Suppressor macrophage (primary cell): ENCODE measurements at regions not wholly inside any gene's neighbourhood (a gene's known extent, or its start where the extent isn't known, plus 50 kb on each side); places are given as distances from the start of the nearest gene placed in this dataset.
A peak's percentile ranks its signal among the peaks of the same experiment; 100 is the strongest.
"Not testable (repeated sequence)": the region's sequence is repeated elsewhere in the genome, so short reads cannot be mapped to it uniquely, and the experiment has no call there.

Experiments
- DNase-seq, 4 experiments: peaks; one replicate each; pipeline ENCODE4 v3.0.0-alpha.2; 2020 to 2022

DNA sequence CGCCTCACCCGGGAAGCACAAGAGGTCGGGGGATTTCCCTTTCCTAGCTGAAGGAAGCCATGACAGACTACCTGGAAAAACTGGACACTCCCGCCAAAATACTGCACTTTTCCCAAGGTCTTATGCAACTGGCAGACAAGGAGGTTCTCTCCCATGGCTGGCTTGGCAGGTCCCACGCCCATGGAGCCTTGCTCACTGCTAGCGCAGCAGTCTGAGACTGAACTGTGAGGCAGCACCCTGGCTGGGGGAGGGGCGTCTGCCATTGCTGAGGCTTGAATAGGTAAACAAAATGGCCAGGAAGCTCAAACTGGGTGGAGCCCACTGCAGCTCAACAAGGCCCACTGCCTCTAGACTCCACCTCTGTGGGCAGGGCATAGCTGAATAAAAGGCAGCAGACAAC lies 92.1 kb downstream of the C4BPA start:
- not testable (repeated sequence) for DNase-seq

DNA sequence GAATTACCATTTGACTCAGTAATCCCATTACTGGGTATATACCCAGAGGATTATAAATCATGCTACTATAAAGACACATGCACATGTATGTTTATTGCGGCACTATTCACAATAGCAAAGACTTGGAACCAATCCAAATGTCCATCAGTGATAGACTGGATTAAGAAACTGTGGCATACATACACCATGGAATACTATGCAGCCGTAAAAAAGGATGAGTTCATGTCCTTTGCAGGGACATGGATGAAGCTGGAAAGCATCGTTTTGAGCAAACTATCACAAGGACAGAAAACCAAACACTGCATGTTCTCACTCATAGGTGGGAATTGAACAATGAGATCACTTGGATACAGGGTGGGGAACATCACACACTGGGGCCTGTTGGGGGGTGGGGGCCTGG lies 97.5 kb downstream of the C4BPA start:
- DNase-seq = not testable (repeated sequence)

DNA sequence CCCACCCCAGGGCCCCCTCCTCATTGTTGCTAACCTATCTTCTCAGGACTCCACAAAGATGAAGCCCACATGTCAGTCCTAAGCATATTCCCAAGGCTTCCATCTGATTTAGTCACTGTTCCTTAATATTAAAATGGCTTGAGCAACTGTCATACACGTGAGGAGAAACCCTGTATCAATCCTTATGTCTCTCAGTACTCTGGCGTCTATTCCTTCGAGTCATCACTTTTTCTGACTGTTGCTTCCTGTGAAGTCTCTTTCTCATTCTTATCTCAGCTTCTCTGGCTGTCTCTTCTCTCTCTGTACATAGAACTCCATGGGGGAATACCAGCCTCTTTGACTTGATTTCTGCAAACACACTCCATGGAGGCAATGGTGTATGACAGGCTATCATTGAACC lies 98.4 kb downstream of the C4BPA start:
- no peak for DNase-seq

DNA sequence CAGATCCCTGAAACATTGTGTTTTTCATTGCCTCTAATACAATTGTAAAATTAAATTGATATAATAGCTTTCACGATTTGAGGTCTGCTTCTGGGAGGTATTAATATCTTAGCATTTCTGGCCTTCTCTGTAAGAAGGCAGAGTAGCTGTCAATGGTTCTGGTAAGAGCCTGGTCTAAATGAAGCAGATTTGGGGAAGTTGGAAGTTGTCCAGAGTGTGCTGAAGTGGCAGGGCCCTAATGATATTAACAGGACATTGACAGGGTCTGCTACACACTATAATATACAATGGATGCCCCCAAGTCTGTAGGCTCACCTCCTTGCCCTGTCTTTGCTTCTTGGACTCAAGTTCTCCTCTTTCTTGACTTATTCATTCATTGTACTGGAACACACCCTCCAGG lies 99.5 kb downstream of the C4BPA start:
- DNase-seq = peak; percentile 34 to 57 (median 38)

DNA sequence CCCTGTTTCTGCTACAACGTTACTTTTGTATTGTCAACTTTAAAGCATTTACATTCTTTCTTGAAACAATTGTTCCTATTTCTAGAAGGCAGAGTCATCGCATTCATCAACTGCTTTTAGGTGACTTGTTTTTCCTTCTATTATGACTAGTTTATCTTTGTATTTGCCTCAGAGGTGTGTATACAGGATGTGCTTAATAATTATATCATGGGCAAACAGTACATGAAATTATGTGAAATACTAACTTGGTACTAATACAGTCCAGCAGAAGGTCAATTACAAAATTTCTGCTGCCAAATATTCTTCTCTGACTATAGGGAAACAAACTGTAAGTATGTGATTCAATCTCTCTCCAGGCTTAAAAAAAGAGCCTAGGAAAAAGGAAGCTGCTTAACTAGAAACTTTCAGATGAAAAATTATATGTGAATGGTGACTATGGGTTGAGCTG lies 101.6 kb downstream of the C4BPA start:
- DNase-seq = peak in 2 of 4 experiments; percentile 66 to 70

DNA sequence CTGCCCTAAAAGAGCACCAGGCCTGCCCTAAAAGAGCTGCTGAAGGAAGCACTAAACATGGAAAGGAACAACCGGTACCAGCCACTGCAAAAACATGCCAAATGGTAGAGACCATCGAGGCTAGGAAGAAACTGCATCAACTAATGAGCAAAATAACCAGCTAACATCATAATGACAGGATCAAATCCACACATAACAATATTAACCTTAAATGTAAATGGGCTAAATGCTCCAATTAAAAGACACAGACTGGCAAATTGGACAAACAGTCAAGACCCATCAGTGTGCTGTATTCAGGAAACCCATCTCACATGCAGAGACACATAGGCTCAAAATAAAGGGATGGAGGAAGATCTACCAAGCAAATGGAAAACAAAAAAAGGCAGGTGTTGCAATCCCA lies 104.7 kb downstream of the C4BPA start:
- not testable (repeated sequence) for DNase-seq

DNA sequence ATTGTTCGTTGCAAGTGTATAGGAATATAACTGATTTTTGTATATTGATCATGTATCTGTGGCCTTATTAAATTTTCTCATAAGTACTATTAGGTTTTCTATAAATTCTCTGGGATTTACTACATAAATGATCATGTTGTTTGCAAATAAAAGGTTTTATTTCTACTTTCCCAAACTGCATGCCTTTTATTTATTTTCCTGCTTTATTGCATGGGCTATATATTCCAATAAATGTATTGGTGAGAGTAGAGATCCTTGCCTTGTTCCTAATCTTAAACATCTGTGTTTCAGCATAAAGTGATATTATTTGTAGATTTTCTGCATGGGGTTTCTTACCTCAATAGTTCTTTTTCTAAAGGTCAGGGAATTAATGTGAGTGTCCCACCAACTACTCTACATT lies 107.0 kb upstream of the CD55 start:
- DNase-seq = no peak

DNA sequence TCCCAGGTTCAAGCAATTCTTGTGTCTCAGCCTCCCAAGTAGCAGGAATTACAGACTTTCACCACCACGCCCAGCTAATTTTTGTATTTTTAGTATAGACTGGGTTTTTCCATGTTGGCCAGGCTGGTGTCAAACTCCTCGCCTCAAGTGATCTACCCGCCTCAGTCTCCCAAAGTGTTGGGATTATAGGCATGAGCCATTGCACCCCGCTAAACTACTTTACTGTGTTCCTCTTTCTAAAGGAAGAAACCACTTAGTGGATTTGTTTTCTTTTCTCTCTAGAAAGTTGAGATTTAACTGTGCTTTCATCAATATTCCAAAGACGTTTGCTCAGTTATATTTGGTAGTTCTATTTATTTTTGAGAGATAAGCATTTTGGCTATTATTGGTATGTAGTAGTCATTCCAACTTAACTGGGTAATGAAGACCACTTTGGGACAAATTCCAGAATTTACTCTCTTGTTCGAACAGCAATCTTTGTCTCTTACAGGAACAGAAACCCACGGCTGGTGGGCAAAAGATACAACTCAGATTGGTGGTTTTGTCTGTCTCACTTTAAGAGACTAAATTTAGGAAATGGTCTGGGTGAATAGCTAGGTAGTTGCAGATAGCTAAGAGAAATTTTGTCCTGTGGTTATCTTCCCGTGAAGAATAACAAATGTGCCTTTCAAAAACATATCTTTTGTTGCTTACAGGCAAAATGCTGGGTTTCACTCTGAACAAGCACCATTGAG lies 103.5 kb upstream of the CD55 start:
- no peak for DNase-seq

DNA sequence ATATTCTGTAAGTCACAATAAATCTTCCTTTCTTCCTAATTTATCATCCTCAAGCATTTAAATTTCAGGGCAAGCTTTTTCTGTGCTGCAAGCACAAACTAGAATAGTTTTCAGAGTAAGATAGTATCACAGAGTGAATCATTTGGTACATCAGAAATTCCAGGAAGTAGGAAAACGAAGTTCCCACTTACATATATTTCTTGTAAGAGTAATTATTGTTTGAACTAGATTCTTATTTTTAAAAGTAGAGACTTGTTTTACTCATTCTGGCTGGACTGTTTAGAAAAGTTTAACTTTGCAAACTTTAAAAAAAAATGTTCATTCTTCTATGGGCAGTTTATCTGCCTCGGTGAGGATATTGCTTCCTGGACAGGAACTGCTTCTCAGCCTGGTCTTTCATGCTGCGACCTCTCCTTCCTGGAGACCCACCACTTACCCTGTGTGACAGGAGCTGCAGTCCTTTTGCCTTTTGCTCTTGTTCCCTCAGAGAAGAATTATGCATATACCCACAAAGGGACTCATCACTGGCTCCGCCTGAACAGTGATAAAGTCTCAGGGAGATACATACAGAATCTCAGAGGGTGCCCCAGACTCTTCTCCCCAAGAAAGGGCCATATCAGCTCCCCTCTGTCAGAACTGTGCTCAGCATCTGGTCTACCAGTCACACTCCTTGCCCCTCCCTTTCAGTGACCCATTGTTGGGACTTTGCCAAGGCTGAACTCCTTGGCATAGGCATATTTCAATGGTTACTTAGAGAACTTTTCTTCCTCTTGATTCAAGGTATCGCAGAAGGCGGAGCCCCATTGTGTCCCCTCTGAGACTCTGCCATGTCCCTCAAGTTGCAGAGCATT lies 102.7 kb upstream of the CD55 start:
- no peak for DNase-seq

DNA sequence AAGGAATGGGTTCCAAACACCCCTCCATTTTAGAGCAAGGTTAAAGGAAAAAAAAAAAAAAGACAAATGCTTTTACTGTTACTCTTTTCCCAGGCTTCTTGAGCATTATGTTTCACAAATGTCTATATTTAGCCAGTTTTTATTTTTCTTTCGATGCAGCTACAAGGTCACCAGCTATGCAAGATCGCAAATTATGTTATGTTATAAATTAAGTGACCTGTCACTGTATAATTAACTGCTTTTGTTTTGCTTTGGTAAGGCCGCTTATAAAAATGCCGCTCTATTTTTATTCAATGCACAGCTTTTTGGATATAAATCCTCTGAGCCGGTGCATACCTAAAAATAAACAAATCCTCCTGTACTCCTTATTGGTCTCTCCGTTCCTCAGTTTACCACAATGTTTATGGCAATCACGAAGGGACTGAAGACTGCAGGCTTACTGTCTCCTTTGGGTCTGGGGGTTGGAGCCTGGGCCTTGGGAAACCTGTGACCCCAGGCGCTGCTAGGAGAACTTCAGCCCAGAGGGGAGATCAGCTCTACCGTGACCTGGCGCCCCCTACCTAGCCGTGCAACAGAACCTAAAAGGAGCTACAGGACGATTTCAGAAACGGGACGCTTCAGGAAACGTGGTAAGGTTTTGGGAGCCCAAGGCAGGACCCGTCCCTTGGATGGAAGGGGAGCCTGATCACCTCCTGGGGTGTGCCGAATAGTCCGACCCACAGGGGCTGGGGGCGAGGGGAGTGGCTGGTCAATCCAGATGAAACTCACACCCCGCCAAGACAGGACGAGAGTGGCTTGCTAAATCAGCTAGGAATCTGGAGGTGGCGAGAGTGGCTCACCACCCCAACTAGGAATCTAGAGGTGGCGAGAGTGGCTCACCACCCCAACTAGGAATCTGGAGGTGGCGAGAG lies 101.2 kb upstream of the CD55 start:
- no peak for DNase-seq

DNA sequence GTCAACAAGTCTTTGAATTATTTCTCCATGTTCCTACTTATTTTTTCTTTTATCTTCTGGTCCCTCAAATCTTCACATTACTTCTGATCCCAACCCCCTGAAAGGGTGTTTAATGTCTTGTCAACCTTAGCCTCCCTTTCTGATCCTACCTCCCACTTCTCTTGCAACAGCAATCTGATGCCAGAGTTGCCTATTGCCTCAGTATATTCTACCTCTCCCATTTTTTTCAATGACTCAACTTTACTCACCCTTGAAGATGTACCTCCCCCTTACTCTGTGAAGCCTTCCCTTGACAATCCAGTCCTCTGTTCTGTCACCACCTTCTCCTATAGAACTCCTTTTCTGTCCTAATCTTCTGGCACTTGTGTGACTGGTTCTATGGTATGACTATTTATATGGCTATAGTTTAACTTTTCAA lies 99.5 kb upstream of the CD55 start:
- peak in 2 of 4 experiments; percentile 31 to 41 for DNase-seq

DNA sequence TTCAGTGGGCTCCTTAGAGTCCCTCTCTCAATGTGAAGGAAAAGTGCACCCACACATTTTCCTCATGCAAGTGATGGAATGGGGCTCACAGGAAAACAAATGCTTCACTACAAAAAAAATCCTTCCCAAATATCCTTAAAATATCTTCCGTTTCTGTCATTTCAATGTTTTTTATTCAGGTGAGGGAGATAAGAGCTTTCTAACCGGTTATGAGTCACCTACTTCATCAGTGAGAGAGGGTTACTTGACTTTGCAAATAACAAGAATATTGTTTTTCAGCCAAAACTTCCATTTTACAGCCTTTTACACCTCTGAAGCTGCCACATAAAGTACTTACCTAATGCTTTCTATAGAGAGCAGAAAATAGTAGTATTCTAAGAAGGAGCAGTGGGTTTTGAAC lies 98.3 kb upstream of the CD55 start:
- DNase-seq = no peak

DNA sequence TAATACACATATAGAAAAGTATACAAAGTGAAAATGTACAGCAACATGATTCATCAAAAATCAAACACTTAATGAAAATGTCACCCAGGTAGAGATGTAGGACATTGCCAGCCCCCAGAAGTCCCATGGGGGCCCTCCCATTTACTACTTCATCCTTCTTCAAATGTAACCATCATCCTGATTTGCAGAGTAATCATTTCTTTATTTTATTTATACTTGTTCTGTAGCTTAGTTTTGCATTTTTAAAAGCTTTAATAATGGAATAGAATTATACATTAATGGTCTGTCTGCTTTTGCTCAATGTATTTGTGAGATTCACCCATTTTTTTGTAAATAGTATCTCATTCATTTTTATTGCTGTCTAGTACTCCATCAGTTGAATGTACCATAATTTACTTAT lies 96.8 kb upstream of the CD55 start:
- no peak for DNase-seq

DNA sequence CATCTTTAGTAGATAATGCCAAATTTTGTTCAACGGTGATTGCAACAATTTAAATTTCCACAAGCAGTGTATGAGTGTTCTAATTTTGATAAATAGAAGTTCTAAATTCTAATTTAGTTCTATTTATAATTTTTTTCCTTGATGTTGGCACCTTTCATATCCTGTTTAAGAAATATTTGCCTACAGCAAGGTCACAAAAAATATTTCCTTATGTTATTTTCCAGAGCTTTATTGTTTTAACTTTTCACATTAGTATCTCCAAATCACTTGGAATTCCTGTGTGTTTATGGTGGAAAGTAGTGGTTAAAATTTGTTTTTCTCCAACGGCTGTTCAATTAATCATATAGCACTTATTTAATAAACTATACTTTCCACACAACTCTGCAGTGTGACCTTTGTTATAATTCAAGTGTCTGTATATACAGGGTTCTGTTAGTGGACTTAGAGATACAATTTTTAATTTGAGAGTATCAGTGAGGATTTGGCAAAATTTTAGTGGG lies 94.3 kb upstream of the CD55 start:
- no peak for DNase-seq

DNA sequence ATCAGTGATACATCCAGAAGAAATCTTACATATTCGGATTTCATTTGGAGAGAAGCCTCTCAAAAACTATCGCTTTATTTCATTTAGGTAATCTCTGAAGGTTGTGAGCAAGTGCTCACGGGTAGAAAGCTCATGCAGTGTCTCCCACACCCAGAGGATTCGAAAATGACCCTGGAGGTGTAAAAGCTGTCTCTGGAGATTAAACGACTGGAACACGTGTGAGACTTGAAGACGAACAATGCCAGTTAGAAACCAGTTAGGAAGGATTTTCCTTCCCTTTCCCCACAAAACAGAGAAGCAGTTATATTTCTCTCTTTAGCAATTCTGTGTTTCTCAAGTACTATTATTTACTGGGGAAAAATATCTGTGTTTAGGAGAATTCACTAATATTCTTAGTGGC lies 92.5 kb upstream of the CD55 start:
- DNase-seq = no peak

DNA sequence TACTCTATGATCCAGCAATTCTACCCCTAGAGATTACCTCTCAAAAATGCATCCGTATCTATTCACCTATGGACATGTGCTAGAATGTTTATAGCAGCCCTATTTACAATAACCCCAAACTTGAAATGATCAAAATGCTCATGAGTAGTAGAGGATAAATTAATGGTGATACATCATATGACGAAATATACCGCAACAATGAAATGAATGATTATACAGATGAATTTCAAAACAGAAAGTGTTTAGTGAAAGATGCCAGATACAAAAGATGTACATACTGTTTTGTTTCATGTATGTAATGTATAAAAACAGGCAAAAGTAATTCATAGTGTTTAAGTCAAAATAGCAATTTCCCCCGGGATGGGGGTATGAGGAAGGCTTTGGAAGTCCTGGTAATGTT lies 91.0 kb upstream of the CD55 start:
- DNase-seq = no peak

DNA sequence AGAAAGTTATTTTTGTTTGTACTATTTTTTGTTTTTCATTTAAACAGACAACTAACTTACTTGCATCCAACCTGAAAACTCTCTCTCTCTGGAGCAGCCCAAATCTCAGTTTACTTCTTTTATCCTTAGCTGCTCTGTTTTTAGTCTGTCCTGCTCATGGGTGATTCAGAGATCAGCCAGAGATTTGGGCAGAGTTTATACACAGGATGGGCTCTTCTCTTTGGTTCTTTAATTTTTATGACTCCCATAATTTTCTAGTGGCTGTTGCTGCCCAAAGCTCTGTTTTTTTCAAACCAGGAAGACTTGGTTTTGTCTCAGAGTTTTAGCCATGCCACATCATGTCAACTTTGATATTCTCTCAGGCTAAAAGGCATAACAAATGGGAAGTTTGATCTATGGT lies 86.8 kb upstream of the CD55 start:
- DNase-seq = no peak

DNA sequence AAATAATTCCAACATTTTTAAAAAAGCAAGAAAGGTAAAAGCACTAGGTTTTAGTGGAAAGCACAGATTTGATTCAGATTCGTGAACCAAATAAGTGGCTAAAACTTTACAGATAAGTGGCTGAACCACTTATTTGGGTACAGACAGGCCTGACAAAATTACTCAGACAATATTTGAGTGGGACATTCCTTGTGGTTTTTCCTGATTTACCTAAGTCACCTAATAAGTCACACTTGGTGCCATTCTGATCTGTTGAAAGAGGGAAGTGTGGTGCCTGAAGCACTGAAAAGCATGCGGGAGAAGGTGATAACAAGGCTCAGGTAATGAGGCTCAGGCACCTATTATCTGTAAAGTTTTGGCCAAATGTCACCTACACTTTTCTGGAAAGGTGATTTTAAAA lies 81.6 kb upstream of the CD55 start:
- DNase-seq = no peak

DNA sequence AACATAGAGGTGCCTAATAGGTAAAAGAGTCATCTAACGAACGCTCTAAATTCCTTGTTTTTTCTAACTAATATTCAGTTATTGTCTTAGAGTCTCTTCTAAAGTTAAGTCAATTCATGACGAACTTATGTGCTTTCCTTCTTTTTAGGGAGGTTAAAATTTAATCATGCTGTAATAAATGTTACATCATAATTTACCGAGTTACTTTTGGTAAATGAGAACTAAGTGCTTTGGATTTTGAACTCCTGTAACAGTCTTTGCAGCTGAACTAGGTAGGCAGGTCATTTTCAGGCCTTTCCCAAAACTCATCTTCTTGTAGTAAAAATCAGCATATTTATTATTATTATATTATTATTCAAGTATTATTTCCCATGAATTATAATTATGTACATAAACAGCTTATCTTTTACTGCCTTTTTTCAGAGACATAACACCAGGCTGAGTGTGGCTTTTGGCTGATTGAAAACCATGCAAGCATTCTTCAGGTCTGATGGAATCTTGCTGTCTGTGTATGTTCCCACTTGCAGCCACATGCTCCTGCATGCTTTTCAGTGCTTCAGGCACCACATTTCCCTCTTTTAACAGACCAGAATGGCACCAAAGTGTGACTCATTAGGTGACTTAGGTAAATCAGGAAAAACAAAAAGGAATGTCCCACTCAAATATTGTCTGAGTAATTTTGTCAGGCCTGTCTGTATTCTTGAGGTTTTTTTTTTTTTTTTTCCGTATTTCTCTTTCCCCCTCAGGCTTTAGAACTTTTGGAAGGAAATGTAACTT lies 81.0 kb upstream of the CD55 start:
- DNase-seq = no peak

DNA sequence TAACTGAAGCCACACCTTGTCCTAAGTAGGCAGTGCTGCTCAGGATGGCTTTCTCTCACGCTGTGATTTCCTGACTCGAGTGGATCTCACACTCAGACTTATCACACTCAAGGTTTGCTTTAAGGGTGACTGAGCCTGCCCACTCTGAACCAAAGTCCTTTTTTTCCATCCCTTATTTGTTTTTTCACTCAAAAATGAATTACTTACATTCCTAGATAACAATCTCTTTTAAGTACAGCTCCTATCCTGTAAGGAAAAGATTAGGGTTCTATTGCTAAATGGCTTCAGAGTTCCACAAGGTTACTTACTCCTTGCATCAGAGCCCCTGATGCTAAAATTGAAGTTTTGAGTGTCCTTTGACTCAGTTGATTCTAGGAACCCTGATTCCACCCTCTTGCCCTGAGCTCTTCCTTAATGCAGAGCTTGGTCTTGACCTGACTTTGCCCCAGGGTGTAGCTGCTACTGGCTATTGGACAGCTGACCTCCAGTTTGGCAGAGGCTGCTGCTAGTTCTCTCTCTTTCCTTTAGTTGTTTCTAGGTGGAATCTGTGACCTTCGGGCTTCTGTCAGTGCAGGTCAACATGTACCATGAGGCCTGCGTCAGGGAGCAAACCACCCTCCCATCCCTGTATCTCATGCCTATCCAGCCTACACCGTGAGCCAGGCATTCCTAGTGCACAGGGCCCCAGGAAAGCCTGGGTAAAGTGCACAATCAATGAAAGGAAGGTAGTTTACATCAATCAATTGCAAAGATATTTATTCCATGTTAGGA lies 80.1 kb upstream of the CD55 start:
- no peak for DNase-seq
